ENCODE measurements at regions not wholly inside any gene's neighbourhood (a gene's known extent, or its start where the extent isn't known, plus 50 kb on each side); places are given as distances from the start of the nearest gene placed in this dataset.

DNA sequence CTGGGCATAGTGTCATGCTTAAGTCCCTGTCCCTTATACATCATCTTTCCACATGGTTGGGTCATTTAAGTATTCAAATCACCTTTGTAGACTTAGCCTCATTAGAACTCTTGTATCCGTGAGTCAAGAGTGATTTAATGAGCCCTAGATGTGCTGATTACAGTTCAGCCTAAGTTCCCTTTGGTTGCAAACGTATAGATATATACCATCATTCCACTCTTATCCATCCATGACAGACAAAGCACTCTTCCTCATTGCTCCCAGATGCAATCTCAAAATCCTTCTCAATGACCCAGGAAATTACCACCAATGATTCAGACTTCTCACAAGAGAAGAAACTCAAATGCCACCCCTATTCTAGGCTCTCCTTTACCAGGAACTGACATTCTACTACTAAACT lies 50.2 kb upstream of the C3orf49 start:
- in situ Hi-C loops (cut with HindIII; ENCODE audit: low sequenced_read_pairs) = no loop called here
- TF ChIP-seq, protein P1, sequence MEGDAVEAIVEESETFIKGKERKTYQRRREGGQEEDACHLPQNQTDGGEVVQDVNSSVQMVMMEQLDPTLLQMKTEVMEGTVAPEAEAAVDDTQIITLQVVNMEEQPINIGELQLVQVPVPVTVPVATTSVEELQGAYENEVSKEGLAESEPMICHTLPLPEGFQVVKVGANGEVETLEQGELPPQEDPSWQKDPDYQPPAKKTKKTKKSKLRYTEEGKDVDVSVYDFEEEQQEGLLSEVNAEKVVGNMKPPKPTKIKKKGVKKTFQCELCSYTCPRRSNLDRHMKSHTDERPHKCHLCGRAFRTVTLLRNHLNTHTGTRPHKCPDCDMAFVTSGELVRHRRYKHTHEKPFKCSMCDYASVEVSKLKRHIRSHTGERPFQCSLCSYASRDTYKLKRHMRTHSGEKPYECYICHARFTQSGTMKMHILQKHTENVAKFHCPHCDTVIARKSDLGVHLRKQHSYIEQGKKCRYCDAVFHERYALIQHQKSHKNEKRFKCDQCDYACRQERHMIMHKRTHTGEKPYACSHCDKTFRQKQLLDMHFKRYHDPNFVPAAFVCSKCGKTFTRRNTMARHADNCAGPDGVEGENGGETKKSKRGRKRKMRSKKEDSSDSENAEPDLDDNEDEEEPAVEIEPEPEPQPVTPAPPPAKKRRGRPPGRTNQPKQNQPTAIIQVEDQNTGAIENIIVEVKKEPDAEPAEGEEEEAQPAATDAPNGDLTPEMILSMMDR (IDR thresholded peaks at IDR 0.05; ENCODE audit: low read depth, low read length, missing control alignments) = no peak
- DNase-seq (ENCODE audit: low read depth) = no peak
- no peak overlapping the region for H3K4me3 ChIP-seq (ENCODE audit: low read depth, low read length)
